Tibial nerve (tissue), 3 donors: ENCODE measurements at regions not wholly inside any gene's neighbourhood (a gene's known extent, or its start where the extent isn't known, plus 50 kb on each side); places are given as distances from the start of the nearest gene placed in this dataset.

Source experiments
- POLR2A ChIP-seq, 2 donors: fragments of 450-650 bp; IDR thresholded peaks; one replicate each; pipeline ENCODE4 v1.6.1; 2017; ENCODE audit warnings: antibody characterized with exemption in 2 of 2, mild to moderate bottlenecking in 2 of 2, moderate library complexity in 2 of 2
- TF ChIP-seq, protein P1 (sequence below), 5 experiments: fragments of 200-600 bp in 3 of 5; fragments of 450-650 bp in 2 of 5; sonication (generic) in 3 of 5; IDR thresholded peaks; one replicate each; pipeline ENCODE4 v1.5.1; 2016 to 2019; ENCODE audit warnings: antibody characterized with exemption in 5 of 5, mild to moderate bottlenecking in 3 of 5, moderate library complexity in 2 of 5

- TF ChIP-seq, protein P1, sequence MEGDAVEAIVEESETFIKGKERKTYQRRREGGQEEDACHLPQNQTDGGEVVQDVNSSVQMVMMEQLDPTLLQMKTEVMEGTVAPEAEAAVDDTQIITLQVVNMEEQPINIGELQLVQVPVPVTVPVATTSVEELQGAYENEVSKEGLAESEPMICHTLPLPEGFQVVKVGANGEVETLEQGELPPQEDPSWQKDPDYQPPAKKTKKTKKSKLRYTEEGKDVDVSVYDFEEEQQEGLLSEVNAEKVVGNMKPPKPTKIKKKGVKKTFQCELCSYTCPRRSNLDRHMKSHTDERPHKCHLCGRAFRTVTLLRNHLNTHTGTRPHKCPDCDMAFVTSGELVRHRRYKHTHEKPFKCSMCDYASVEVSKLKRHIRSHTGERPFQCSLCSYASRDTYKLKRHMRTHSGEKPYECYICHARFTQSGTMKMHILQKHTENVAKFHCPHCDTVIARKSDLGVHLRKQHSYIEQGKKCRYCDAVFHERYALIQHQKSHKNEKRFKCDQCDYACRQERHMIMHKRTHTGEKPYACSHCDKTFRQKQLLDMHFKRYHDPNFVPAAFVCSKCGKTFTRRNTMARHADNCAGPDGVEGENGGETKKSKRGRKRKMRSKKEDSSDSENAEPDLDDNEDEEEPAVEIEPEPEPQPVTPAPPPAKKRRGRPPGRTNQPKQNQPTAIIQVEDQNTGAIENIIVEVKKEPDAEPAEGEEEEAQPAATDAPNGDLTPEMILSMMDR (IDR thresholded peaks at IDR 0.05): no peak
- no peak for TF ChIP-seq POLR2A (IDR thresholded peaks at IDR 0.05)
Measured at GRCh38 chrY:14473320-14473719, 51.0 kb upstream of the NLGN4Y start.
